RWPE1 (cell line): ENCODE measurements at regions not wholly inside any gene's neighbourhood (a gene's known extent, or its start where the extent isn't known, plus 50 kb on each side); places are given as distances from the start of the nearest gene placed in this dataset.
A peak's percentile ranks its signal among the peaks of the same experiment; 100 is the strongest.

Source experiments
- CTCF ChIA-PET: fragments of 350-600 bp; sonication (Branson Sonifier 250); formaldehyde crosslinking; extraction: SDS; loops from one replicate; lab custom pipeline; 2021; lab: Yijun Ruan, JAX
- POLR2A ChIA-PET: fragments of 400-600 bp; formaldehyde crosslinking; extraction: SDS; loops from one replicate; lab custom pipeline; 2020; ENCODE audit warnings: antibody characterized with exemption; ENCODE audit not compliant: low non-redundant PET; lab: Yijun Ruan, JAX
- DNase-seq: peaks from one replicate; pipeline ENCODE4 v3.0.0; 2012; ENCODE audit warnings: low spot score
- H3K27ac ChIP-seq: fragments of 450-650 bp; 2 replicates; pipeline ENCODE4 v1.5.1; 2017
- TF ChIP-seq, protein P1 (sequence below): fragments of 450-650 bp; conservative IDR thresholded peaks from 2 replicates; pipeline ENCODE4 v1.5.1; 2017; ENCODE audit warnings: low read depth, mild to moderate bottlenecking

- POLR2A ChIA-PET: no interaction called here
- TF ChIP-seq, protein P1, sequence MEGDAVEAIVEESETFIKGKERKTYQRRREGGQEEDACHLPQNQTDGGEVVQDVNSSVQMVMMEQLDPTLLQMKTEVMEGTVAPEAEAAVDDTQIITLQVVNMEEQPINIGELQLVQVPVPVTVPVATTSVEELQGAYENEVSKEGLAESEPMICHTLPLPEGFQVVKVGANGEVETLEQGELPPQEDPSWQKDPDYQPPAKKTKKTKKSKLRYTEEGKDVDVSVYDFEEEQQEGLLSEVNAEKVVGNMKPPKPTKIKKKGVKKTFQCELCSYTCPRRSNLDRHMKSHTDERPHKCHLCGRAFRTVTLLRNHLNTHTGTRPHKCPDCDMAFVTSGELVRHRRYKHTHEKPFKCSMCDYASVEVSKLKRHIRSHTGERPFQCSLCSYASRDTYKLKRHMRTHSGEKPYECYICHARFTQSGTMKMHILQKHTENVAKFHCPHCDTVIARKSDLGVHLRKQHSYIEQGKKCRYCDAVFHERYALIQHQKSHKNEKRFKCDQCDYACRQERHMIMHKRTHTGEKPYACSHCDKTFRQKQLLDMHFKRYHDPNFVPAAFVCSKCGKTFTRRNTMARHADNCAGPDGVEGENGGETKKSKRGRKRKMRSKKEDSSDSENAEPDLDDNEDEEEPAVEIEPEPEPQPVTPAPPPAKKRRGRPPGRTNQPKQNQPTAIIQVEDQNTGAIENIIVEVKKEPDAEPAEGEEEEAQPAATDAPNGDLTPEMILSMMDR: no peak
- CTCF ChIA-PET: no interaction called here
- no peak overlapping the region for H3K27ac ChIP-seq
- DNase-seq: no peak
Observed at GRCh38 chr18:78867131-78867530, 112.5 kb upstream of the SALL3 start.

- TF ChIP-seq, protein P1: no peak
- H3K27ac ChIP-seq: no peak overlapping the region
- ChIA-PET POLR2A (no interaction called here), CTCF (no interaction called here)
- DNase-seq: no peak
Observed at GRCh38 chr18:78868330-78869316, 111.0 kb upstream of the SALL3 start.

DNA sequence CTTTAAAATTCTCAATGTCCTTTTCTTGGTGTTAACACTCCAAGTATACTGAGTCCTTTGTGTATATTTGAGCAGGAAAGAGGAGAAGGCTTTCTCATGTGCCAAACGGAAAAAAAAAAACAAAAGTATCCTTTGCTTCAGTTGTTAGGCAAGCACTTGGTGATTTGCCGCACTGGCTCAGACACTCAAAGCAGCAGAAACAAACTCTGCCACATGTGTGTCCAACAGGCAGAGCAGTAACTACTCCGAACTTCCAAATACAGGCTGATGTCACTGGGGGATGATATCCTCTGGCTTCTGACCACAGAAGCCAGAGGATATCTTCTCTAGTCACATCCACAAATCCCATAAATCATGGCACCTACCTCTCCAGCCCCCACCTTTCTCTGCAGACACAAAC lies 108.0 kb upstream of the SALL3 start:
- ChIA-PET CTCF (no interaction called here), POLR2A (no interaction called here)
- no peak for DNase-seq
- no peak overlapping the region for H3K27ac ChIP-seq
- TF ChIP-seq, protein P1: no peak

DNA sequence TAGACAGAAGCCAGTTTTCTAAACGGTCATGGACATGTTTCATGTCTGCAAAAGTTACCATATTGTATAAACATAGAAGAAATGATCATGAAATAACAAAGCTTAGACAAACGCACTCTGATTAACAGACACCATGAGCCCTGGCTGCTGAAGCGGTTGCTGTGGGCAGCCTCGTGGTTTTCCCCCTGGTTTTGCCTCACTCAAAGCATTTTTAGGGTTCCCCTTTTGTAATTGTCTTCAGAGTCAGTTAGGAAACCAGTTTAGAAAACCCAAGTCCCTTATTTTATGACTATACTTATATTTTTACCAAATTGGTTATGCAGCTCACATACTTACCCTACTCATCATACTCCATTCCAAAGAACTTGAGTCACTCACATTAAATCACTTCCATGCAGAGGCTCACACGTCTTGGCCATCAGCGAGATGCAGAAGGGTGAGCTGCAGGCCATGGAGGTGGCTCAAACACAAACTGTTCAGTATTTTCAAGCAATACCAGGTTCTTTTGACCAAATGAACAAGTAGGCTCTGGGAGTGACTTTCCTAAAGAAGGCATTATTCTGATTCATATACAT lies 105.6 kb upstream of the SALL3 start:
- no peak for DNase-seq
- POLR2A ChIA-PET: no interaction called here
- TF ChIP-seq, protein P1: no peak
- CTCF ChIA-PET: interaction anchor here (1.8 kb wide), 1 partner anchor 11 kb away, joined by 4 read pairs; no protein-coding TSS in a partner anchor
- no peak overlapping the region for H3K27ac ChIP-seq

GRCh38 chr18:78875016-78875777 lies 104.4 kb upstream of the SALL3 start:
- ChIA-PET CTCF (interaction anchor here (0.6 to 1.8 kb wide), 4 partner anchors 9 to 770 kb away, joined by 3 to 7 read pairs (median 4); no protein-coding TSS in a partner anchor), POLR2A (no interaction called here)
- no peak overlapping the region for H3K27ac ChIP-seq
- peak; percentile 5 for DNase-seq
- TF ChIP-seq, protein P1: peak; percentile 52
